A549 (cell line): ENCODE measurements at regions not wholly inside any gene's neighbourhood (a gene's known extent, or its start where the extent isn't known, plus 50 kb on each side); places are given as distances from the start of the nearest gene placed in this dataset.

Experiments used
- ATAC-seq, 2 experiments: fragments of 200-7000 bp in 1 of 2; fragments of >200 bp in 1 of 2; cut with Nextera tagmentation in 1 of 2; cut with Tn5 transposase in 1 of 2; 3 replicates each; pipeline versions ENCODE4 v1.8.0 to v1.9.1; 2018 to 2020; ENCODE audit warnings: mild to moderate bottlenecking in 1 of 2, moderate library complexity in 1 of 2
- CTCF ChIA-PET: fragments of 300-600 bp; sonication (Branson Sonifier 250); formaldehyde crosslinking; extraction: SDS; loops from one replicate; lab custom pipeline; 2021; ENCODE audit warnings: antibody characterized with exemption, inconsistent platforms; lab: Yijun Ruan, JAX
- POLR2A ChIA-PET: fragments of 350-600 bp; formaldehyde crosslinking; extraction: SDS; loops from one replicate; lab custom pipeline; 2021; ENCODE audit warnings: antibody characterized with exemption, inconsistent platforms; lab: Yijun Ruan, JAX
- DNase-seq, 2 experiments: peaks; one replicate each; pipeline versions ENCODE4 v3.0.0 to v3.0.0-alpha.2; 2011 to 2016; ENCODE audit warnings: low read depth in 1 of 2, low spot score in 1 of 2
- FAIRE-seq: peaks from 2 replicates; lab custom pipeline; 2011; peaks lifted over from hg19 to GRCh38; lab: Jason Lieb, UNC
- H3K27ac ChIP-seq, 2 experiments: fragments of >200 bp; sonication (Bioruptor Twin); formaldehyde crosslinking; 3 replicates each; pipeline ENCODE4 v1.5.1; 2016 to 2017
- H3K4me1 ChIP-seq: fragments of >200 bp; sonication (Bioruptor Twin); formaldehyde crosslinking; 3 replicates; pipeline ENCODE4 v1.6.1; 2016
- H3K4me2 ChIP-seq: fragments of >200 bp; sonication (Bioruptor Twin); formaldehyde crosslinking; 3 replicates; pipeline ENCODE4 v1.6.1; 2016
- H3K4me3 ChIP-seq: fragments of >200 bp; sonication (Bioruptor Twin); formaldehyde crosslinking; 3 replicates; pipeline ENCODE4 v1.5.1; 2016
- H3K9me3 ChIP-seq: fragments of >200 bp; sonication (Bioruptor Twin); formaldehyde crosslinking; 3 replicates; pipeline ENCODE4 v1.6.1; 2016
- ATOH8 ChIP-seq: fragments of 250-450 bp; sonication (Bioruptor Pico); IDR thresholded peaks from 2 replicates; pipeline ENCODE4 v1.5.0; 2020; ENCODE audit warnings: low read depth, mild to moderate bottlenecking, moderate library complexity
- CHD2 ChIP-seq: fragments of 150-350 bp; IDR thresholded peaks from 2 replicates; pipeline ENCODE4 v1.6.1; 2014; ENCODE audit warnings: low read length; ENCODE audit not compliant: partially characterized antibody
- CHD4 ChIP-seq: fragments of 200-600 bp; sonication (generic); IDR thresholded peaks from 2 replicates; pipeline ENCODE4 v1.6.1; 2016; ENCODE audit warnings: antibody characterized with exemption, mild to moderate bottlenecking, borderline replicate concordance
- CTCF ChIP-seq: fragments of >200 bp; sonication (Bioruptor Twin); formaldehyde crosslinking; IDR thresholded peaks from 3 replicates; pipeline ENCODE4 v1.5.1; 2016
- E2F6 ChIP-seq: IDR thresholded peaks from 2 replicates; pipeline ENCODE4 v1.6.1; 2012; ENCODE audit warnings: low read depth, borderline replicate concordance
- EHF ChIP-seq: fragments of 250-450 bp; sonication (Bioruptor Pico); IDR thresholded peaks from 2 replicates; pipeline ENCODE4 v1.5.0; 2020; ENCODE audit warnings: mild to moderate bottlenecking
- EHMT2 ChIP-seq: fragments of 200-600 bp; sonication (generic); IDR thresholded peaks from 2 replicates; pipeline ENCODE4 v1.6.1; 2016; ENCODE audit warnings: antibody characterized with exemption, low read depth, mild to moderate bottlenecking, moderate library complexity
- FOXS1 ChIP-seq: fragments of 250-450 bp; sonication (Bioruptor Pico); IDR thresholded peaks from 2 replicates; pipeline ENCODE4 v1.5.0; 2020; ENCODE audit warnings: mild to moderate bottlenecking, moderate library complexity
- HDAC2 ChIP-seq: fragments of 200-600 bp; sonication (generic); IDR thresholded peaks from 2 replicates; pipeline ENCODE4 v1.6.1; 2016
- HEYL ChIP-seq: fragments of 250-450 bp; sonication (Bioruptor Pico); IDR thresholded peaks from 2 replicates; pipeline ENCODE4 v1.8.0; 2021; ENCODE audit warnings: mild to moderate bottlenecking, moderate library complexity
- HOXA7 ChIP-seq: fragments of 250-450 bp; sonication (Bioruptor Pico); IDR thresholded peaks from 2 replicates; pipeline ENCODE4 v1.5.0; 2020; ENCODE audit warnings: mild to moderate bottlenecking, moderate library complexity
- HOXB5 ChIP-seq: fragments of 250-450 bp; sonication (Bioruptor Pico); IDR thresholded peaks from 2 replicates; pipeline ENCODE4 v1.5.0; 2020; ENCODE audit warnings: mild to moderate bottlenecking, moderate library complexity
- JUNB ChIP-seq: fragments of >200 bp; sonication (Bioruptor Twin); formaldehyde crosslinking; IDR thresholded peaks from 2 replicates; pipeline ENCODE4 v1.6.1; 2016
- KDM1A ChIP-seq: fragments of 200-600 bp; sonication (generic); IDR thresholded peaks from 2 replicates; pipeline ENCODE4 v1.6.1; 2016; ENCODE audit warnings: low read depth, mild to moderate bottlenecking
- MAX ChIP-seq: IDR thresholded peaks from 2 replicates; pipeline ENCODE4 v1.6.1; 2012
- NR3C1 ChIP-seq: fragments of >200 bp; sonication (Bioruptor Twin); formaldehyde crosslinking; IDR thresholded peaks from 3 replicates; pipeline ENCODE4 v1.6.1; 2017
- PBX3 ChIP-seq: IDR thresholded peaks from 2 replicates; pipeline ENCODE4 v1.6.1; 2012
- PHF8 ChIP-seq: fragments of 200-600 bp; sonication (generic); IDR thresholded peaks from 2 replicates; pipeline ENCODE4 v1.6.1; 2016; ENCODE audit warnings: low read depth, mild to moderate bottlenecking, antibody characterized with exemption, moderate library complexity, borderline replicate concordance
- POLR2A ChIP-seq: IDR thresholded peaks from 2 replicates; pipeline ENCODE4 v1.6.1; 2012; ENCODE audit warnings: mild to moderate bottlenecking, low read length
- REST ChIP-seq: fragments of 200-600 bp; sonication (generic); IDR thresholded peaks from 2 replicates; pipeline ENCODE4 v1.6.1; 2016; ENCODE audit warnings: antibody characterized with exemption, mild to moderate bottlenecking, moderate library complexity
- RFX5 ChIP-seq: fragments of 450-650 bp; IDR thresholded peaks from 2 replicates; pipeline ENCODE4 v1.7.1; 2014; ENCODE audit warnings: antibody characterized with exemption, mild to moderate bottlenecking, moderate library complexity
- RNF2 ChIP-seq: fragments of 200-600 bp; sonication (generic); IDR thresholded peaks from 2 replicates; pipeline ENCODE4 v1.6.1; 2016; ENCODE audit warnings: low read depth, mild to moderate bottlenecking, antibody characterized with exemption, moderate library complexity, borderline replicate concordance
- SREBF2 ChIP-seq: fragments of 450-650 bp; IDR thresholded peaks from 2 replicates; pipeline ENCODE4 v1.6.1; 2014; ENCODE audit warnings: mild to moderate bottlenecking, moderate library complexity
- TP53 ChIP-seq: fragments of 250-450 bp; sonication (Bioruptor Pico); IDR thresholded peaks from 2 replicates; pipeline ENCODE4 v1.5.0; 2021; ENCODE audit warnings: mild to moderate bottlenecking, moderate library complexity
- USF2 ChIP-seq: fragments of 450-650 bp; IDR thresholded peaks from 2 replicates; pipeline ENCODE4 v1.6.1; 2014; ENCODE audit warnings: antibody characterized with exemption
- ZC3H11A ChIP-seq: fragments of 450-650 bp; IDR thresholded peaks from 2 replicates; pipeline ENCODE4 v1.6.1; 2014; ENCODE audit warnings: antibody characterized with exemption, mild to moderate bottlenecking
- ZNF302 ChIP-seq: fragments of 250-450 bp; sonication (Bioruptor Pico); IDR thresholded peaks from 2 replicates; pipeline ENCODE4 v1.9.0; 2021; ENCODE audit warnings: inconsistent platforms, mild to moderate bottlenecking, moderate library complexity
- ZSCAN20 ChIP-seq: fragments of 250-450 bp; sonication (Bioruptor Pico); IDR thresholded peaks from 2 replicates; pipeline ENCODE4 v1.8.0; 2022; ENCODE audit warnings: mild to moderate bottlenecking, moderate library complexity
- WGBS: methylation state at CpG from one replicate; pipeline ENCODE4 v1.1.6; 2017; ENCODE audit errors: missing lambda C conversion rate; 5-methylcytosine and 5-hydroxymethylcytosine counted together

GRCh38 chr10:65201491-65201890 is 1680.3 kb downstream of the REEP3 start:
- no peak overlapping the region for H3K4me3 ChIP-seq
- ChIA-PET POLR2A (no interaction called here), CTCF (no interaction called here)
- TF ChIP-seq RFX5 = no peak
- no peak for TF ChIP-seq FOXS1 (CRISPR knock-in tag)
- no peak for TF ChIP-seq RNF2
- no peak for TF ChIP-seq JUNB
- no peak for TF ChIP-seq HOXA7 (CRISPR knock-in tag)
- TF ChIP-seq MAX = no peak
- TF ChIP-seq HEYL = no peak
- TF ChIP-seq CTCF = no peak
- no peak for TF ChIP-seq ZC3H11A
- TF ChIP-seq POLR2A = no peak
- TF ChIP-seq CHD2 = no peak
- no peak for TF ChIP-seq ATOH8
- no peak overlapping the region for H3K27ac ChIP-seq
- no peaks in the 10 kb centered on the region for H3K9me3 ChIP-seq
- no peak overlapping the region for H3K4me2 ChIP-seq
- no peak for DNase-seq
- FAIRE-seq = no peak
- WGBS = 52% methylated on average over 3 of the region's 3 CpGs
- no peak for ATAC-seq
- H3K4me1 ChIP-seq = no peaks in the 10 kb centered on the region

GRCh38 chr10:65204999-65205398 is 1683.8 kb downstream of the REEP3 start:
- TF ChIP-seq EHF (no peak), KDM1A (no peak), NR3C1 (no peak), TP53 (no peak), USF2 (no peak), JUNB (no peak), E2F6 (no peak), PHF8 (no peak)
- no peak overlapping the region for H3K27ac ChIP-seq
- no peak overlapping the region for H3K4me3 ChIP-seq
- DNase-seq (no peak), ATAC-seq (no peak), FAIRE-seq (no peak)
- 78% methylated on average over 1 of the region's 1 CpG for WGBS
- H3K4me2 ChIP-seq = no peak overlapping the region
- H3K4me1 ChIP-seq = no peaks in the 10 kb centered on the region
- H3K9me3 ChIP-seq = no peaks in the 10 kb centered on the region
- POLR2A ChIA-PET = interaction anchor here (0.5 kb wide), 1 partner anchor 184 kb away, joined by 5 read pairs; no protein-coding TSS in a partner anchor
- CTCF ChIA-PET = no interaction called here

- CTCF ChIA-PET = no interaction called here
- no peak overlapping the region for H3K4me2 ChIP-seq
- H3K27ac ChIP-seq = no peak overlapping the region
- H3K4me1 ChIP-seq = no peaks in the 10 kb centered on the region
- FAIRE-seq (no peak), DNase-seq (no peak), ATAC-seq (no peak)
- 22% methylated on average over 2 of the region's 2 CpGs for whole genome bisulfite sequencing
- no peaks in the 10 kb centered on the region for H3K9me3 ChIP-seq
- POLR2A ChIA-PET = no interaction called here
- H3K4me3 ChIP-seq = no peak overlapping the region
- TF ChIP-seq HDAC2 = no peak
- TF ChIP-seq TP53 = no peak
- TF ChIP-seq PBX3 = no peak
- TF ChIP-seq ZSCAN20 (CRISPR knock-in tag) = no peak
- TF ChIP-seq REST = no peak
- no peak for TF ChIP-seq SREBF2
- no peak for TF ChIP-seq EHMT2
- no peak for TF ChIP-seq HOXB5 (CRISPR knock-in tag)
- no peak for TF ChIP-seq ZNF302 (CRISPR knock-in tag)
- TF ChIP-seq CHD4 = no peak
Observed at GRCh38 chr10:65213170-65213569, 1692.0 kb downstream of the REEP3 start.
